ENCODE measurements at regions not wholly inside any gene's neighbourhood (a gene's known extent, or its start where the extent isn't known, plus 50 kb on each side); places are given as distances from the start of the nearest gene placed in this dataset.

DNA sequence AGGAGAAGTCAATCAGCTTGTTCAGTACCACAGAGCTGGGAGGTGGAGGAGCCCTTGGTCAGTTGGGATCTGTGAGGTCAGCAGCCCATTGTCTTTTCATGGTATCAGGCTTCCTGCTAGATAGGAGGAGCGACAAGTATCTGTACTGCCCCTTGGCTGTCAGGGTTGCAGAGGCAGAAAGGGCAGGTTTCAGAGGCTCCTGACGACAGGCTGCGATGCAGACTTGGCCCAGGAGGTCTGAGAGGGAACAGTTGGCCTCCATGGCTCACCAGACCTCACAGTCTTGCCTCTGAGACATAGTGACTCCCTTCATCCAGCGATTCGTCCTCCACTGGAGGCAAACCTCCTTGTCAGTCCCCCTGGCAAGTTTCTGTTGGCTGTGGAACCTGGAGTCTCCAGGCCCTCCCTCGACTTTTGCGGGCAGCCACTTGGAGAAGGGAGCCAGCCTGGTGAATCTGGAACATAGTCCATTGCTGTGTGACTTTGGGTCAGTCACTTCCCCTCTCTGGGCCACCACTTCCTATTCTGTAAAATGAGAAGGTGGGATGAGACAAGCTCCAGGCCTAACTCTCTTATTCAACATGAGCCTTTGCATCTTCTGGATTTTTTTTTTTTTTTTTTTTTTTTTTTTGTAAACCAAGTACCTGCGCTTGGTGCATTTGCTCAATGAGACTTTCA lies 177.9 kb upstream of the TLE3 start:
- TF ChIP-seq ZNF274 (IDR thresholded peaks at IDR 0.05; ENCODE audit: low read depth, low read length), result no peak

DNA sequence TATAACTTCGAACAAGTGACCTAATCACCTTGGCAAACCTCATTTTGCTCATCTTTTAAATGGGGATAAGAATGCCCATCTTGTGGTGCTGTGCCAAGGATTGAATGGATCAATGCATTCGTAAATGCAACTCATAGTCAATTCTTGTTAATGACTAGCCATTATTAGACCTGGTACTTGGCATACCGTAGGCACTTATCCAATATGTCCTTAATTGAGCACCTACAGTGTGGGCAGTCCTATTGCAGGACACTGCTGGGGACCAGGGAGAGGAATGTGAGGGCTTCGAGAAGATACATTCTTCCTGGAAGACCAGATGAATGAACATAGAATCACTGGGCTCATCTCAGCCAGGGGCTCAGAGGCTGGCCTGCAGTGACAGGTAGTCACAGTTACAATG lies 177.2 kb upstream of the TLE3 start:
- TF ChIP-seq ZNF274 (IDR thresholded peaks at IDR 0.05; ENCODE audit: low read depth, low read length), result no peak
- H3K4me3 ChIP-seq (ENCODE audit: low read length), result no peak overlapping the region

More for the DNA sequence above, 177.9 kb upstream of the TLE3 start:
- H3K4me3 ChIP-seq (ENCODE audit: low read length), result no peak overlapping the region

DNA sequence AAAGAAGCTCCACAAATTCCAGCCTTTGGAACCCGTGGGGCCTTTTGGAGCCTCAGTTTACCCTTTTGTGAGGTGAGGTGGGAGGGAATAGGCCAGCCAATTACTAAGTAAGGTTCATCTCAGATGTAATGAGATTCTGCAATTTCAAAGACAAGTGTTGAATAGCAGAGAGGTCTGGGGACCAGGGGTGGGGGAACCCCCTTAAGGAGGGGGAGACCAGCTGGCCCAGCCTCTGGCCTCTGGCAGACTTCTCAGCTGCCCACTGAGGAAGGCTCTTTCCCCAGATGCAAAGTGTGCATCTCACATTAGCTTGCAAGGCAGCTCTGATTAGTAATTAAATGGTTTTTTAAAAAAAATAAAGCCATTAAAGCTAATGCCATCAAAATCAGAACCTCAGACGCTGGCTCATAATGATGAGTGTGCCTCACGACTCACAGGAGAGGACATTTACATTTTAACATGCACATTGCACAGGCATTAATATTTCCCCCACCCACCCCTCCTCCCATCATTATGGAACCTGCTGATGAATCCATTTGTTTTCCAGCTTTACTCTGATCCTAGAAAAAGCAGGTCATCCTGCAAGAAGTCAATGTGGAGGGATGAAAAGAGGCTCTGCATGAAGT lies 176.7 kb upstream of the TLE3 start:
- no peak overlapping the region for H3K4me3 ChIP-seq (ENCODE audit: low read length)
- no peak for TF ChIP-seq ZNF274 (IDR thresholded peaks at IDR 0.05; ENCODE audit: low read depth, low read length)

DNA sequence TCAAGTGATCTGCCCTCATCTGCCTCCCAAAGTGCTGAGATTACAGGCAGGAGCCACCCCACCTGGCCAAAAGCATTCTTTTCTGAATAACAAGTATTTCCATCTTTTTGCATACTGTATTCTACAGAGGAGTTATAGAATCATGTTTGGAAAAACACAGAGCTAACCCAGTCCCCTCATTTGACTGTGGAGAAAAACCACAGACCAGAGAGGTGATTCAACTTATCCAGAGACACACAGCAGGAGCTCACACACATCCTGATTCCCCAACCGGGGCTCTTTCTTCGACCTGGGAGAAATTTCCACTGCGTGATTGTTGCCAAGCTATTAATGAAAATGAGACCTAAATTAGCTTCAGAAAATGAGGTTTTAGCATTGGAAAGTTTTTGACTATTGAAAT lies 176.1 kb upstream of the TLE3 start:
- H3K4me3 ChIP-seq (ENCODE audit: low read length), result no peak overlapping the region
- no peak for TF ChIP-seq ZNF274 (IDR thresholded peaks at IDR 0.05; ENCODE audit: low read depth, low read length)

DNA sequence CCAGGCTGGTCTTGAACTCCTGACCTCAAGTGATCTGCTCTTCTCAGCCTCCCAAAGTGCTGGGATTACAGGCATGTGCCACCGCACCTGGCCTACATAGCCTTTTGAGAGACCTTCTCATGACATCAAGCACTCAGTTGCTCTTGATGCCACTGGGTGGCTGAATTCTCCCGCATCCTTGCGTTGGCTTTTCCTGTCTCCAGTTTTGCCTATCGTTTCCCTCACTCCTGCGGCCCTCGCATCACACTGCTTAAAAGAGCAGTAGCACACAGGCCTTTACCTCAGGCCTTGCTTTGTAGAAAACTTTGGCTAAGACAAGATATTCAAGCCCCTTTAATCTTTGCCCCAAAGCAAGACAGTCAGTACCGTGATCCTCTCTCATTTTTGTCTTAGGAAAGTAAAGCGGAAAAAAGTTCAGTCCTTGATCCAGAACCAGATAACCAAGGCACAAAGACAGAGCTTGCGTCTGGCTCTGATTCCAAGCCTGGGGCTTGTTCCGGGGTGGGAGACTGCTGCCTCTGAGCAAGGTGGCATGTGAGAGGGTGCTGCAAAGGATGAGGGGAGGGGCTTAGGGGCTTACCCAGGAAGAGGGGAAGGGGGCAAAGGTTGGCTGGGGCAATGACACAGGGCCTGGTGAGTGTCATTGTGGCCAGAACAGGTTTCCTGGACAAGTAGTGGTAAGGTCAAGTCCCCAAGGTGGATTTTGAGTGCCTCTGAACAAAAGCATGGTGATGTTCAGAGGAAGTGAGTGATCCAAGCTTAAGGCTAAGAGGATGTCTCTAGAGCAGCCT lies 175.0 kb upstream of the TLE3 start:
- TF ChIP-seq ZNF274 (IDR thresholded peaks at IDR 0.05; ENCODE audit: low read depth, low read length), result no peak

DNA sequence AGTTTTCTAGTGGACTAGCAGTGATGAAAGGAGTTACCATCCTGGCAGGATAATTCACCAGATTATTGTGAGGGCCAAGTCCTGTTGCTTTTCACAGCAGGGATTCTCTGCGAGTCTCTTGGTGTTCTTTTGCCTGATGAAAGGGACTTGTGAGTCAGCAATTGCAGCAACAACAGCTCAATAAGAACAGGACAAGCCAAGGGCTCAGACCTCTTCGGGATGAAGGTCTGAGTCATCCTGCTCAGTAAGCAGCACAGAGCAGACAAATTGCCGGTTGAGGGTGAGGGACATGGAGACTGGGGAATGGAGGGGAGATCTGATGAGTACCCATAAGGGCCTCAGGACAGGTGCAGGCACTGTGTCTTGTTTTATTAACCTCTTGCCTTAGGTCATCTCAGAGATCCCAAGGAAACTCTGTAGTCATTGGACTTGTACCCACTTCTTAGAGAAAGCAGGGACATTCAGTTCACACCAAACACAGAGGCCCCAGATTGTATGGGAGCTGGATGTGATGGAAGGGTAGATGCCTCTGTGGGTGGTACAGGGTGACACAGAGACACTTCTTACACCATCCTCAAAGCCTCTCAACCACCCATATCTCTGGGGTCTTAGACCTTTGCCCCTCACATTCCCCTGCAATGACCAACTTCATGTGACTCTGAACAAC lies 173.8 kb upstream of the TLE3 start:
- no peak overlapping the region for H3K4me3 ChIP-seq (ENCODE audit: low read length)
- TF ChIP-seq ZNF274 (IDR thresholded peaks at IDR 0.05; ENCODE audit: low read depth, low read length), result no peak

More for the DNA sequence above, 175.0 kb upstream of the TLE3 start:
- no peak overlapping the region for H3K4me3 ChIP-seq (ENCODE audit: low read length)

DNA sequence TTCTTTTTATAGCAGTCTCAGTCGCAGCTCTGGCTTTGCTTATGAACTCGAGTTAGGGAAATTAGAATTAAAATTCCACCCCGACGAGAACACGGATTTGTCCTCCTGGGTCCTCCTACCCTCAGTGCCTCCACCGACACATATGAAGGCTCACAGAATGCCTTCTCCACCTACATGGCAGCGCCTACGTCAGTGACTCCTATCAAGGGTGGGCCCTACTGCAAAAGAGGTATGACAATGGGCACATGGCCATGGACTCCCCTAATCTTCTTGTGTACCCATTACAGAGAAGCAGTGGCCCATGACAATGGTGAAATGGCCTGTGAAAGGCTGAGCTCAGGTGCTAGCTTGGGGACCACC lies 173.0 kb upstream of the TLE3 start:
- no peak overlapping the region for H3K4me3 ChIP-seq (ENCODE audit: low read length)
- TF ChIP-seq ZNF274 (IDR thresholded peaks at IDR 0.05; ENCODE audit: low read depth, low read length), result no peak

DNA sequence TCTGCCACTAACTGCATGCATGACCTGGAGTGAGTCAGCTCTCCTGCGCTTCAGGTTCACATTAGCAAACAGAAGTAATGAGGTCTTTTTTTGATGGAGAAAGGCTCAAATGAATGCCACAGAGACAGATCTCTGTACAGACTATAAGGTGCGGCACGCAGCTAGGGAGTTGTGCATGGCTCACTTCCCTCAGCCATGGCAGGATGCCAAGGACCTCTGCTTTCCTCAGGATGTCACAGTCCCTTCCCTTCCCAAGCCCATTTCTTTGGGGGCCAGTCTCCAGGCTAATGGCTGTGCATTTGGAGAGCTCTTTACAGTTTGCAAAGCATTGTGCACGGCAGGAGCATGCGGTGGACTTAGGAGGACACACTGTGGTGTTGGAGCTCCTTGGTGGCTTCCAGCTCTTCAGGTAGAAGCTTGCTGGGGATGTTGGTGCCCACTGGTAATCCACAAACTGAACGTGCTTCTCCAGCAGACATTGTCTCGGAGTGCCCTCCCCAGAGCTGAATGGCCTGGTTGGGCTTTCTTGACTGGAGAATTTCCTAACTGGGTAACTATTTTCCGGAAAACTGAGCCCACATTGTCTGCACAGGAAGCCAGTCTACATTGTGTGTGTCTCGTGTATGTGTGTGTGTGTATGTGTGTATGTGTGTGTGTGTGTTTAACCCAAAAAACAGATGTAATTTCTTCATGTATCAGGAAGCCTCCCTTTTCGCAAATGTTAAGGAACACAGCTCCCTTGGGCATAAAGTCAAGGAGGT lies 172.5 kb upstream of the TLE3 start:
- no peak for TF ChIP-seq ZNF274 (IDR thresholded peaks at IDR 0.05; ENCODE audit: low read depth, low read length)
- H3K4me3 ChIP-seq (ENCODE audit: low read length), result no peak overlapping the region

DNA sequence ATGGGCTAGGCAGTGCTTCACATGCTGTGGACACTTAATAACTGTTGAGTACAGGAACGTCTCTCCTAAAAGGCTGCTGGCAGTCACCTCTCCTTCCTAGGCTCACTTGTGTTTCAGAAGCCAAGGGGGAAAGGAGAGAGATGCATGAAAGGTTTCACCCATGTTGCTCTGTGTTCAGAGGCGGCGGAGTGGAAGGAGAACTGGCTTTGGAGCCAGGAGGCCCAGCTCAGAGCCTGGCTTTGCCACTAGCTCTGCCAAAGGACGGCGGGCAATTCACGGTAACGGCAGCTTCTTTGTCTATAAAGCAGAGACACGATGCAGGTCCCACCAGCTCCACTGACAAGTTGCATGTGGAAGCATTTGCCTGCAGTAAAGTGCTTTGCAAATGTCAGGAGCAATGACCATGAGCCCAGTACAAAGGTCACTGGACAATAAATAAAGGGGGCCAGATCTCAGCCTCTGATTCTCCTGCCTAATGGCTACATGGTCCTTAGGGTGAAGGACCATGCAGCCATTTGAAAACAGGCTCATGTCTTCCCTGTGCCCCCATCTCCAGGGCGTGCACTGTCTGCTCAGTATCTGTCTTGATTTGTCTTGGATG lies 171.7 kb upstream of the TLE3 start:
- no peak for TF ChIP-seq ZNF274 (IDR thresholded peaks at IDR 0.05; ENCODE audit: low read depth, low read length)
- no peak overlapping the region for H3K4me3 ChIP-seq (ENCODE audit: low read length)

DNA sequence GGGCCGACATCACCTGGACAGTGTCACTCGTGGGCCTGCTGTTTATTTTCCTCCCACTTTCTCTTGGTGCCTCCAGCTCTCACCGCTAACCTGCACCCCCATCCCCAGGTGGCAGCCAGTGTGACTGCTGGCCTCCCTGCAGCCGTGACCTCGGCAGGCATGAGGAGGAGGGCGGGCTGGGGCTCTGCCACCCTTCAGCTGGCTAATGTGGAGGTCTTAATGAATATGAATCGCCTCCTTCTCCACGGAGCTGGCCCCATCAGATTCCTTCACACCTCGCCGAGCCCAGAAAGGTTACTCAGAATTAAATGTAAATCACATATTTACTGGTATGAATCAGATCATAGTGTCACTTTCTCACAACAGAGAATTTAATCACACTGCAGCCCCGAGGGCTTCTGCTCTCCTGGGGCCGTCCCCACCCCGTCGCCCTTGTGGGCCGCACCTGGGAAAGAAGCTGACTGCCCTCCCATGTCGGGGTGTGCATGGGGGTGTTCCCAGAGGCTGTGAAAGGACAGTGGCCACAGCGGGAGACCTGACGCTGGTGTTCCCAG lies 171.1 kb upstream of the TLE3 start:
- TF ChIP-seq ZNF274 (IDR thresholded peaks at IDR 0.05; ENCODE audit: low read depth, low read length), result no peak
- H3K4me3 ChIP-seq (ENCODE audit: low read length), result no peak overlapping the region

DNA sequence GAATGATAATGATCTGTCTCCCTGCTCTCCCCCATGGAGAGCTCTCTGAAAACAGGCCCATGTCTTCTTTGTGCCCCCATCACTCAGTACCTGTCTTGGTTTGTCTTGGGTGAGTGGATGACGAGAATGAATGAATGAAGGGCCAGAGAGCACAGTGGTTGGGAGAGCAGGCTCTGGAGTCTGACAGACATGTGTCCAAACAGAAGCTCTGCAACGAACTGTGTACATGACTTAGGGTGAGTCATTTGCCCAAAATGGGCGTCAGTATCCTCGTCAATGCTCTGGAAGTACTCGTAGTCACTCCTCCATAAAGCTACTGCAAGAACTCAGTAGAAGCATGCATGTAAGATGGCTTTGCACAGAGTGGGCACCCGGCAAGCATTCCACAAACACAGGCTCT lies 170.2 kb upstream of the TLE3 start:
- H3K4me3 ChIP-seq (ENCODE audit: low read length), result no peak overlapping the region
- TF ChIP-seq ZNF274 (IDR thresholded peaks at IDR 0.05; ENCODE audit: low read depth, low read length), result no peak

DNA sequence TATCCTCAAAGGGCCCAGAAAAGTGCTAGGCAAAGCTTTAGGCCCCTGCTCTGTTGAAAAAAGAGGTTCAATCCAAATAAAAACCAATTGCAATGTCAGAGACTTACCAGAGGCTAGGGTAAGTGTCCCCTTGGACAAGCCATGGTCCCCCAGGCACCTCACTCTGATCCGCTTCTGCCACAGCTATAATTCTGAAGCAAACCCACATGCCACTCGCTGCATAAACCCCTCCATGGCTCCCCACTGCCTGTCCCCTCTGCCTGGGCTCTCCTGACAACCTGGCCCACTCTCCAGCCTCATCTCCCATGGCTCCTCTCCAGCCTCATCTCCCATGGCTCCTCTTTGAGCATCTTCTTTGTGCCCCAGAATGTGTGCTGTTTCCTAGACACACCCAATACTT lies 169.6 kb upstream of the TLE3 start:
- H3K4me3 ChIP-seq (ENCODE audit: low read length), result no peak overlapping the region
- no peak for TF ChIP-seq ZNF274 (IDR thresholded peaks at IDR 0.05; ENCODE audit: low read depth, low read length)

DNA sequence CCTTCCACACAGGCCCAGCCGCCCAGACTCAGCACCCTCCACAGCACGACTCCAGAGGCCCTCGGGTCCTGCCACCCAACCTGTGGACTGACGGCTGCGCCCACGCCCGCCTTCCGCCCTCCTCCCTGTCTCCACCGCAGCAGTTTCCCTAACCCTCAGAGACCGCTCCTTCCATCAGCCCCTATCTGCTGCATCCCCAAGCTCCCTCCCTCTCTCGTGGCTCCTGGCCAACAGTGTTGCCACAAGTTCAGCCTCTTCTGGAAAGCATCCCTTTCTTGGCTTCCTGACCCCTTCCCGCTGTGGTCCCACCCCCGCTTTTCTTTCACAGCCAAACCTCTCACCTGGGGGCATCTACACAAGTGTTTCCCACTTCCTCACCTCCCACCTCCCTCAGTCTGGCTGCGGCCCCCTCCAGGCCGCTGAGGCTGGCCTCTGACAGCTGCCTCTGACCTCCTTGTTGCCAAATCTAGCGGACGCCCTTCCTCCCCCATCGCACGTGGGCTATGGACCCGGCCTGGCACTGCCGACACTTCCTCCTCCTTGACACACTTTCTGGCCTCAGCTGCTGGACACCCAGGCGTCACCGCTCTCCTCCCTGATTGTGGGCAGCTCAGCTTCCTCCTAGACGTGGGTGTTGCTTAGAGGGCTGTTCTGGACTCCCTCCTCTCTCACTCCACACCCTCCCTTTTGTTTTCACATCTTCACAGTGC lies 168.8 kb upstream of the TLE3 start:
- H3K4me3 ChIP-seq (ENCODE audit: low read length), result no peak overlapping the region
- TF ChIP-seq ZNF274 (IDR thresholded peaks at IDR 0.05; ENCODE audit: low read depth, low read length), result no peak
